Mesothelial cell of epicardium (in vitro differentiated cells): ENCODE measurements at regions not wholly inside any gene's neighbourhood (a gene's known extent, or its start where the extent isn't known, plus 50 kb on each side); places are given as distances from the start of the nearest gene placed in this dataset.

Experiments
- DNase-seq, 2 experiments: peaks; one replicate each; pipeline ENCODE4 v3.0.0; 2021; ENCODE audit warnings: low spot score in 2 of 2; ENCODE audit not compliant: unreplicated experiment in 2 of 2
- H3K27ac Mint-ChIP-seq: 2 replicates; pipeline ENCODE4 v1.8.0; 2021; ENCODE audit warnings: mixed read lengths
- H3K27me3 Mint-ChIP-seq: 2 replicates; pipeline ENCODE4 v1.8.0; 2021; ENCODE audit warnings: low read depth, mixed read lengths
- H3K36me3 Mint-ChIP-seq: 2 replicates; pipeline ENCODE4 v1.8.0; 2021; ENCODE audit warnings: mixed read lengths
- H3K4me1 Mint-ChIP-seq: 2 replicates; pipeline ENCODE4 v1.8.0; 2021; ENCODE audit warnings: mixed read lengths
- H3K4me3 Mint-ChIP-seq: 2 replicates; pipeline ENCODE4 v1.8.0; 2021; ENCODE audit warnings: mild to moderate bottlenecking, moderate library complexity, mixed read lengths
- H3K9me3 Mint-ChIP-seq: 2 replicates; pipeline ENCODE4 v1.8.0; 2021; ENCODE audit warnings: mixed read lengths
- CTCF ChIP-seq: fragments of 200-600 bp; sonication (generic); IDR thresholded peaks from one replicate; pipeline ENCODE4 v1.5.0; 2021; ENCODE audit warnings: antibody characterized with exemption; ENCODE audit not compliant: unreplicated experiment

DNA sequence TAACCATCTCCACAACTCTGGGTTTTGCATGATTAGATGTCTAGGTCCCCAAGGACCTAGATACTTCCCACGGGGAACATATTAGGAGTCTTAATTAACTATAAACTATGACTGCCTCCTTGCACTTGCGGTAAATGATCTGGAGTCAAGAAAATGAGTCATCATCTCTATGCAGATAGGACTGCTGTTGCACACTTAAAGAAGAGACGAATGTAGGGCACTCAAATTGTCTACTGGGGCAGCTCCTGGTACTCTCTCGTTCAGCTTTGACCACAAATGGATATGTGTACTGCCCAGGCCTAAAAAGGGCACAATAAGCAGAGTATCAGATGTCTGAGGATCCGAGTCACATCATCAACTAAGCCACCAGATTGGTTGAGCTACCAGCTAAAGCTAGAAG, 1783.4 kb upstream of the AGA start:
- DNase-seq = no peak
- H3K4me3 Mint-ChIP-seq = no peak overlapping the region
- no peak for TF ChIP-seq CTCF
- no peak overlapping the region for H3K27ac Mint-ChIP-seq
- no peaks in the 10 kb centered on the region for H3K36me3 Mint-ChIP-seq
- H3K9me3 Mint-ChIP-seq = peaks cover 36% of the 10 kb centered on the region
- no peaks in the 10 kb centered on the region for H3K27me3 Mint-ChIP-seq
- no peaks in the 10 kb centered on the region for H3K4me1 Mint-ChIP-seq

GRCh38 chr4:179248821-179249220, 1806.6 kb upstream of the AGA start:
- Mint-ChIP-seq H3K4me3 (no peak overlapping the region), H3K36me3 (no peaks in the 10 kb centered on the region), H3K4me1 (no peaks in the 10 kb centered on the region), H3K9me3 (no peaks in the 10 kb centered on the region), H3K27ac (no peak overlapping the region), H3K27me3 (no peaks in the 10 kb centered on the region)
- no peak for DNase-seq
- TF ChIP-seq CTCF = no peak

GRCh38 chr4:179268791-179269190, 1826.6 kb upstream of the AGA start:
- Mint-ChIP-seq H3K4me1 (no peaks in the 10 kb centered on the region), H3K27ac (no peak overlapping the region), H3K27me3 (no peaks in the 10 kb centered on the region), H3K36me3 (no peaks in the 10 kb centered on the region), H3K9me3 (peaks cover 18% of the 10 kb centered on the region), H3K4me3 (no peak overlapping the region)
- no peak for DNase-seq
- TF ChIP-seq CTCF = no peak

- DNase-seq = no peak
- Mint-ChIP-seq H3K27me3 (no peaks in the 10 kb centered on the region), H3K4me1 (no peaks in the 10 kb centered on the region), H3K36me3 (no peaks in the 10 kb centered on the region), H3K9me3 (no peaks in the 10 kb centered on the region), H3K27ac (no peak overlapping the region), H3K4me3 (no peak overlapping the region)
- TF ChIP-seq CTCF = no peak
Observed at GRCh38 chr4:179272282-179272681, 1830.0 kb upstream of the AGA start.

GRCh38 chr4:179278647-179279046, 1836.4 kb upstream of the AGA start:
- Mint-ChIP-seq H3K4me3 (no peak overlapping the region), H3K27me3 (no peaks in the 10 kb centered on the region)

More at GRCh38 chr4:179278647-179279046, 1836.4 kb upstream of the AGA start:
- Mint-ChIP-seq H3K27ac (no peak overlapping the region), H3K4me1 (peaks cover 5% of the 10 kb centered on the region), H3K9me3 (no peaks in the 10 kb centered on the region), H3K36me3 (no peaks in the 10 kb centered on the region)
- no peak for DNase-seq
- TF ChIP-seq CTCF = no peak
